ENCODE measurements at regions not wholly inside any gene's neighbourhood (a gene's known extent, or its start where the extent isn't known, plus 50 kb on each side); places are given as distances from the start of the nearest gene placed in this dataset.

GRCh38 chr12:113689047-113689610 is 217.5 kb upstream of the LHX5 start:
- TF ChIP-seq CTCF (conservative IDR thresholded peaks at IDR 0.05; ENCODE audit: low read depth, low read length) (no peak), EZH2 (IDR thresholded peaks at IDR 0.05; ENCODE audit: borderline replicate concordance, low read depth, low read length, poor library complexity, severe bottlenecking) (no peak)

All from A673 (cell line).